ENCODE measurements at regions not wholly inside any gene's neighbourhood (a gene's known extent, or its start where the extent isn't known, plus 50 kb on each side); places are given as distances from the start of the nearest gene placed in this dataset.
"Not testable (repeated sequence)": the region's sequence is repeated elsewhere in the genome, so short reads cannot be mapped to it uniquely, and the experiment has no call there.

- no peak for DNase-seq (ENCODE audit: low spot score)
Observed at GRCh38 chr3:78255403-78255802, 1215.5 kb downstream of the ROBO2 start.

- DNase-seq (ENCODE audit: low spot score), result no peak
Observed at GRCh38 chr3:78256123-78256522, 1216.2 kb downstream of the ROBO2 start.

- no peak for DNase-seq (ENCODE audit: low spot score)
Observed at GRCh38 chr3:78257951-78258530, 1218.1 kb downstream of the ROBO2 start.

- no peak for DNase-seq (ENCODE audit: low spot score)
Observed at GRCh38 chr3:78258798-78259197, 1218.9 kb downstream of the ROBO2 start.

- DNase-seq (ENCODE audit: low spot score), result no peak
Observed at GRCh38 chr3:78260388-78260787, 1220.5 kb downstream of the ROBO2 start.

GRCh38 chr3:78266550-78266949, 1226.7 kb downstream of the ROBO2 start:
- DNase-seq (ENCODE audit: low spot score), result not testable (repeated sequence)

GRCh38 chr3:78267235-78267634, 1227.3 kb downstream of the ROBO2 start:
- DNase-seq (ENCODE audit: low spot score), result no peak

GRCh38 chr3:78268087-78268486, 1228.2 kb downstream of the ROBO2 start:
- no peak for DNase-seq (ENCODE audit: low spot score)

GRCh38 chr3:78268716-78269668, 1229.1 kb downstream of the ROBO2 start:
- DNase-seq (ENCODE audit: low spot score), result no peak

GRCh38 chr3:78273326-78273725, 1233.4 kb downstream of the ROBO2 start:
- DNase-seq (ENCODE audit: low spot score), result no peak

GRCh38 chr3:78274475-78275065, 1234.7 kb downstream of the ROBO2 start:
- no peak for DNase-seq (ENCODE audit: low spot score)

- DNase-seq (ENCODE audit: low spot score), result no peak
Observed at GRCh38 chr3:78275420-78275852, 1235.5 kb downstream of the ROBO2 start.

GRCh38 chr3:78277220-78277619, 1237.3 kb downstream of the ROBO2 start:
- DNase-seq (ENCODE audit: low spot score), result no peak

- DNase-seq (ENCODE audit: low spot score), result no peak
Observed at GRCh38 chr3:78277801-78278200, 1237.9 kb downstream of the ROBO2 start.

- DNase-seq (ENCODE audit: low spot score), result no peak
Observed at GRCh38 chr3:78279091-78279490, 1239.2 kb downstream of the ROBO2 start.

- DNase-seq (ENCODE audit: low spot score), result no peak
Observed at GRCh38 chr3:78281381-78281780, 1241.5 kb downstream of the ROBO2 start.

GRCh38 chr3:78283994-78284393, 1244.1 kb downstream of the ROBO2 start:
- no peak for DNase-seq (ENCODE audit: low spot score)

GRCh38 chr3:78285032-78285728, 1245.3 kb downstream of the ROBO2 start:
- DNase-seq (ENCODE audit: low spot score), result no peak

GRCh38 chr3:78287085-78287484, 1247.2 kb downstream of the ROBO2 start:
- DNase-seq (ENCODE audit: low spot score), result no peak

GRCh38 chr3:78293284-78293683, 1253.4 kb downstream of the ROBO2 start:
- DNase-seq (ENCODE audit: low spot score), result no peak

- DNase-seq (ENCODE audit: low spot score), result no peak
Observed at GRCh38 chr3:78304115-78304514, 1264.2 kb downstream of the ROBO2 start.

GRCh38 chr3:78312851-78313250, 1273.0 kb downstream of the ROBO2 start:
- no peak for DNase-seq (ENCODE audit: low spot score)

All from left forelimb (tissue), 1 donor.